Lower leg skin (tissue), 3 donors: ENCODE measurements at regions not wholly inside any gene's neighbourhood (a gene's known extent, or its start where the extent isn't known, plus 50 kb on each side); places are given as distances from the start of the nearest gene placed in this dataset.
"Not testable (repeated sequence)": the region's sequence is repeated elsewhere in the genome, so short reads cannot be mapped to it uniquely, and the experiment has no call there.

Experiments used
- DNase-seq, 2 donors: peaks; one replicate each; pipeline ENCODE4 v3.0.0-alpha.2; 2019; ENCODE audit warnings: low spot score in 2 of 2
- H3K4me3 ChIP-seq: fragments of 200-600 bp; sonication (generic); 2 replicates; pipeline ENCODE4 v1.5.1; 2017; ENCODE audit warnings: mild to moderate bottlenecking, low read depth; ENCODE audit not compliant: poor library complexity, severe bottlenecking
- WGBS, 2 donors: methylation state at CpG; one replicate each; pipeline ENCODE4 v1.1.5; 2018; 5-methylcytosine and 5-hydroxymethylcytosine counted together
- intact Hi-C: fragments of 100-400 bp; cut with DNase I; formaldehyde crosslinking; loops from one replicate; pipeline ENCODE4 v1.15.0; 2023; ENCODE audit warnings: low total_unique reads

DNA sequence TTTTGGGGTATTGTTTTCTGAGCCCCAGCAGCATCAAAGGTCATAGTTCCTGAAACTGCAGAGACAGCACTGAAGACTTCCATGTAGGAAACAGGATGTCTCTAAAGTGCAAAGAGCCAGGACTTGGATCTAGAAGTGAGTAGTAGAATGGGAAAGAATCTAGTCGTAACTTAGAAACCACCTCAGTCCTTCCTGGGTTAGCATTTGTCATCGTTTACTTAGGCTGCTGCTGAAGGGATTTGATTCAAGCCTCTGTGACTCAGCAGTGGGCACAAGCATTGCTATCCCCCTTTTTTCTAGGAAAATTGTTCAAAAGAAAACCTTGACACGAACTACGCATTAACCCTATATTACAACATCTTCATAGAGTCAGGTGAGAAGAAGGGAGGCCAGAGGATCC, 109.1 kb downstream of the FAM72C start:
- DNase-seq, H3K4me3 ChIP-seq, intact Hi-C loops: not testable (repeated sequence)
- 68 to 100% methylated on average over 1 to 4 of the region's 4 CpGs for WGBS, 2 donors

- no CpG with 5 or more reads among the region's 1 CpG for WGBS, 2 donors
- DNase-seq, intact Hi-C loops, H3K4me3 ChIP-seq: not testable (repeated sequence)
Observed at GRCh38 chr1:143861306-143861705, 110.5 kb downstream of the FAM72C start.

- DNase-seq, intact Hi-C loops, H3K4me3 ChIP-seq: not testable (repeated sequence)
- no CpG with 5 or more reads among the region's 1 CpG for WGBS, 2 donors
Observed at GRCh38 chr1:143855867-143856266, 115.9 kb downstream of the FAM72C start.

- no CpG with 5 or more reads among the region's 2 CpGs for WGBS, 2 donors
- DNase-seq, intact Hi-C loops, H3K4me3 ChIP-seq: not testable (repeated sequence)
Observed at GRCh38 chr1:143854069-143854468, 117.7 kb downstream of the FAM72C start.

- intact Hi-C loops, DNase-seq, H3K4me3 ChIP-seq: not testable (repeated sequence)
- 86 to 89% methylated on average over 1 to 2 of the region's 2 CpGs for WGBS, 2 donors
Observed at GRCh38 chr1:143850637-143851036, 121.1 kb downstream of the FAM72C start.

GRCh38 chr1:143848859-143849258, 122.9 kb downstream of the FAM72C start:
- H3K4me3 ChIP-seq, intact Hi-C loops, DNase-seq: not testable (repeated sequence)

GRCh38 chr1:143845193-143845592, 126.6 kb downstream of the FAM72C start:
- DNase-seq = not testable (repeated sequence)
- no CpG with 5 or more reads among the region's 1 CpG for WGBS, 2 donors

GRCh38 chr1:143842058-143842457, 129.7 kb downstream of the FAM72C start:
- DNase-seq, H3K4me3 ChIP-seq, intact Hi-C loops: not testable (repeated sequence)
- WGBS, 2 donors = no CpG with 5 or more reads among the region's 2 CpGs

More at GRCh38 chr1:143845193-143845592, 126.6 kb downstream of the FAM72C start:
- intact Hi-C loops, H3K4me3 ChIP-seq: not testable (repeated sequence)

DNA sequence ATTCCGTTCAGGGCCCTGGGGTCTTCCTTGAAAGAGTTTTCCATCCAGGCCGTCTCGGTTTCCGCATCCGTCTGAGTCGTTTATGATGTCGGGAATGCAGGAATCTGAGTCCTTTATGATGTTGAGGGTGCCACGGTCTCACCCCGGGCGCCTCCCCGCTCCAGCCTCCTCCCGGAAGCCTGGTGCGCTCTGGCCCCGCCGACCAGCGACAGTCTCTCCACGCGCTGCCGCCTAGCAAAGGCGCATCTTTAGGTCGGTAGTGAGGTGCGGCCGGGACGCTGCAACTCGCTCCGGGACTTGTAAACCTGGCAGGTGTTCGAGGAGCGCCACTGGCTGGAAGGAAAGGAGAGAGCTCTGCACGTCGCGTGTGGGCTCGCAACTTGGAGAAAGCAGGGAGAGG, 132.6 kb downstream of the FAM72C start:
- intact Hi-C loops, H3K4me3 ChIP-seq, DNase-seq: not testable (repeated sequence)
- 0% methylated on average over 1 to 3 of the region's 32 CpGs for WGBS, 2 donors

DNA sequence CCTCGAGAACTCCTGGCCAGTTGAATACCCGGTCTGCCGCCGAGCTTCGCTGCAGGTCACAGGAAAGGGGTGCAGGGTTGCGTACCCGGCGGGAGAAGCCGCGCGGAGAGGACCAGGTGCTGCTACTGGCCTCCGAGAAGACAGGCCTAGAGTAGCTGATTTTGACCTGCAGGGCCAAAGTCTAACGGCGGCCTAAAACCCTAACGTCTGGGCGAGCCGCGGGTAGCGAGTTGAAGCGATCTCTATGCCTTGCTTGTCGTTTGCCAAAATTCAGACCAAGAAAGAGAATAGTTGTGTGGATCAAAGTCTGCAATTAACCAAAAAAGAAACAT, 133.2 kb downstream of the FAM72C start:
- H3K4me3 ChIP-seq, DNase-seq, intact Hi-C loops: not testable (repeated sequence)
- WGBS, 2 donors = no CpG with 5 or more reads among the region's 21 CpGs

- DNase-seq, intact Hi-C loops, H3K4me3 ChIP-seq: not testable (repeated sequence)
- 54 to 76% methylated on average over 4 to 6 of the region's 25 CpGs for WGBS, 2 donors
Observed at GRCh38 chr1:143837924-143838597, 133.7 kb downstream of the FAM72C start.

- 100% methylated on average over 1 of the region's 4 CpGs; no CpG with 5 or more reads in 1 of the 2 donors for WGBS, 2 donors
- H3K4me3 ChIP-seq, DNase-seq, intact Hi-C loops: not testable (repeated sequence)
Observed at GRCh38 chr1:143833376-143833775, 138.4 kb downstream of the FAM72C start.

DNA sequence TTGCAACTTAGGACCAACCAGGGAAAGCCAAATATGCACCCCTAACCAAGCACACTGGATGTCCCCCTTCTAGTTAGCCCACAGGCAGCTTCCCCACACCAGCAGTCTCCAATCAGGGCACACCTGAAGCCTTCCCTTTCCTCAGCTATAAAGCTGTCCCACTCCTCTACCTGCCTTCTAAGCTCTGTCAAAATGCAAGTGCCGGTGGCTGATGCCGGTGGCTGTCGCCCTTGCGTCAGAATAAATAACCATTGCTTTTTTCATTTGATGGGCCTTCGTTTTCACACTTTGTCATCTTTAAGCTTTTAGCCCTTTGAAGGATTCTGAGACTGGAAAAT, 139.4 kb downstream of the FAM72C start:
- DNase-seq, H3K4me3 ChIP-seq, intact Hi-C loops: not testable (repeated sequence)
- 90% methylated on average over 5 of the region's 5 CpGs; no CpG with 5 or more reads in 1 of the 2 donors for WGBS, 2 donors

GRCh38 chr1:143831479-143832378, 140.1 kb downstream of the FAM72C start:
- intact Hi-C loops, DNase-seq, H3K4me3 ChIP-seq: not testable (repeated sequence)
- 17 to 37% methylated on average over 10 to 12 of the region's 34 CpGs for WGBS, 2 donors

DNA sequence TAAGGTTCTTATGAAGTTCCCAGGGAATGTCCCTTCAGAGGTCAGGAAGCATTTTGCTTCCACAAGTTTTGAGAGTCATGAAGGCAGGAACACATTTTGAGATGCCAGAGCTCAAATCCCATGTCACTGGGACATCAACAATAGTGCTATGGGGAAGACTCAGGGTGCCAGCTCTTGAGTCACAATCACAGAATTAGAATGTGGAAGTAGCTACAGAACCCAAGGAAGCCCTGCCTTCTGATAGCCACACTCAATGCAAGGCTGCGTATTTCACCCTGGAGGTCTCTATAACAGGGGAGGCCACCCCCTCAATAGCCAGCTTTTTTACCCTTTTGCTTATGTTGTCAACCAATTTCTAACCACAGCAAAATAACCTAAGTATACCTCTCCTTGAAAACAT, 145.6 kb downstream of the FAM72C start:
- DNase-seq, H3K4me3 ChIP-seq, intact Hi-C loops: not testable (repeated sequence)
- no CpG with 5 or more reads among the region's 1 CpG for WGBS, 2 donors
